Myocyte (in vitro differentiated cells): ENCODE measurements at regions not wholly inside any gene's neighbourhood (a gene's known extent, or its start where the extent isn't known, plus 50 kb on each side); places are given as distances from the start of the nearest gene placed in this dataset.
A peak's percentile ranks its signal among the peaks of the same experiment; 100 is the strongest.

Experiments
- DNase-seq: peaks from one replicate; pipeline ENCODE4 v3.0.0-alpha.2; 2012; ENCODE audit warnings: low read depth

- DNase-seq: no peak
Measured at GRCh38 chr3:66592016-66592761, 91.4 kb upstream of the LRIG1 start.

GRCh38 chr3:66592927-66593625, 92.3 kb upstream of the LRIG1 start:
- peak; percentile 24 for DNase-seq

- DNase-seq: no peak
Measured at GRCh38 chr3:66593978-66594377, 93.2 kb upstream of the LRIG1 start.

- no peak for DNase-seq
Measured at GRCh38 chr3:66597308-66597863, 96.6 kb upstream of the LRIG1 start.

GRCh38 chr3:66598168-66598567, 97.3 kb upstream of the LRIG1 start:
- DNase-seq: peak; percentile 30

GRCh38 chr3:66602237-66602636, 101.4 kb upstream of the LRIG1 start:
- no peak for DNase-seq

GRCh38 chr3:66602691-66603090, 101.9 kb upstream of the LRIG1 start:
- no peak for DNase-seq

- no peak for DNase-seq
Measured at GRCh38 chr3:66603151-66603611, 102.4 kb upstream of the LRIG1 start.

GRCh38 chr3:66604481-66604880, 103.7 kb upstream of the LRIG1 start:
- DNase-seq: no peak

GRCh38 chr3:66606126-66606525, 105.3 kb upstream of the LRIG1 start:
- DNase-seq: no peak

- no peak for DNase-seq
Measured at GRCh38 chr3:66606868-66607267, 106.0 kb upstream of the LRIG1 start.

- peak; percentile 18 for DNase-seq
Measured at GRCh38 chr3:66609660-66610561, 109.1 kb upstream of the LRIG1 start.

GRCh38 chr3:66610562-66610909, 109.7 kb upstream of the LRIG1 start:
- DNase-seq: no peak

GRCh38 chr3:66615643-66616301, 115.0 kb upstream of the LRIG1 start:
- DNase-seq: no peak

- no peak for DNase-seq
Measured at GRCh38 chr3:66617351-66617750, 116.5 kb upstream of the LRIG1 start.

- DNase-seq: no peak
Measured at GRCh38 chr3:66618066-66618465, 117.2 kb upstream of the LRIG1 start.

- DNase-seq: no peak
Measured at GRCh38 chr3:66620296-66620695, 119.5 kb upstream of the LRIG1 start.

GRCh38 chr3:66622756-66623457, 122.1 kb upstream of the LRIG1 start:
- DNase-seq: no peak

- DNase-seq: no peak
Measured at GRCh38 chr3:66625505-66626216, 124.8 kb upstream of the LRIG1 start.
